Activated naive CD4-positive, alpha-beta T cell treated with anti-CD3 and anti-CD28 coated beads for 36 hours (primary cell): ENCODE measurements at regions not wholly inside any gene's neighbourhood (a gene's known extent, or its start where the extent isn't known, plus 50 kb on each side); places are given as distances from the start of the nearest gene placed in this dataset.
"Not testable (repeated sequence)": the region's sequence is repeated elsewhere in the genome, so short reads cannot be mapped to it uniquely, and the experiment has no call there.

ENCODE experiments used
- CTCF ChIA-PET: fragments of 350-600 bp; sonication (Branson Sonifier 250); formaldehyde crosslinking; loops from one replicate; lab custom pipeline; 2021; ENCODE audit warnings: antibody characterized with exemption; lab: Charles Lee
- DNase-seq: peaks from one replicate; pipeline ENCODE4 v3.0.0-alpha.2; 2020
- H3K27ac Mint-ChIP-seq: one replicate; pipeline ENCODE4 v1.8.0; 2021; ENCODE audit warnings: mild to moderate bottlenecking, mixed read lengths
- H3K27me3 Mint-ChIP-seq: one replicate; pipeline ENCODE4 v1.8.0; 2021; ENCODE audit warnings: low read depth, mixed read lengths
- H3K36me3 Mint-ChIP-seq: one replicate; pipeline ENCODE4 v1.8.0; 2021; ENCODE audit warnings: low read depth, mixed read lengths
- H3K4me1 Mint-ChIP-seq: one replicate; pipeline ENCODE4 v1.8.0; 2021; ENCODE audit warnings: low read depth, mixed read lengths
- H3K4me3 Mint-ChIP-seq: one replicate; pipeline ENCODE4 v1.8.0; 2021; ENCODE audit warnings: mild to moderate bottlenecking, moderate library complexity, mixed read lengths
- H3K9me3 Mint-ChIP-seq: one replicate; pipeline ENCODE4 v1.8.0; 2021; ENCODE audit warnings: mixed read lengths
- intact Hi-C: fragments of 100-400 bp; cut with micrococcal nuclease; formaldehyde crosslinking; loops from one replicate; pipeline ENCODE4 v1.15.1; 2023

DNA sequence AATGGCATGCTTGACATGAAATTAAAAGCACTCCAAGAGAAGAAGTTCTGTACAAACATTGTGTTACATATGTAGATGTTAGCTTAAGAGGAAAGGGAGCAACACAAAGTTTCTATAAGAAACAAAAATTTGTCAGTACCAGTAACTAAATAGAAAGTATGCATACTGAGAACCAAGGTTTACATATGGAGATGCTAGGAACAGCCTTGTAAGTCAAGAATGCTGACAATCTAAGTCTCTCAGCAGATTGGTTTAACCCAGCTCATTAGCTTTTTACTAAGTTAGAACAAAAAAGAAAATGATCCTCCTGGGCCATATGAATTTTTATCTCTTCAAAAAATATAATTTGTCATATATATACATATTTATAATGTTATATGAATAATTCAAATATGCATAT is 2022.1 kb upstream of the ACO1 start:
- intact Hi-C loops = no loop called here
- H3K4me1 Mint-ChIP-seq = no peaks in the 10 kb centered on the region
- H3K27ac Mint-ChIP-seq = no peak overlapping the region
- H3K9me3 Mint-ChIP-seq = no peaks in the 10 kb centered on the region
- no peak overlapping the region for H3K4me3 Mint-ChIP-seq
- no peaks in the 10 kb centered on the region for H3K36me3 Mint-ChIP-seq
- CTCF ChIA-PET = no interaction called here
- DNase-seq = no peak
- H3K27me3 Mint-ChIP-seq = no peaks in the 10 kb centered on the region

DNA sequence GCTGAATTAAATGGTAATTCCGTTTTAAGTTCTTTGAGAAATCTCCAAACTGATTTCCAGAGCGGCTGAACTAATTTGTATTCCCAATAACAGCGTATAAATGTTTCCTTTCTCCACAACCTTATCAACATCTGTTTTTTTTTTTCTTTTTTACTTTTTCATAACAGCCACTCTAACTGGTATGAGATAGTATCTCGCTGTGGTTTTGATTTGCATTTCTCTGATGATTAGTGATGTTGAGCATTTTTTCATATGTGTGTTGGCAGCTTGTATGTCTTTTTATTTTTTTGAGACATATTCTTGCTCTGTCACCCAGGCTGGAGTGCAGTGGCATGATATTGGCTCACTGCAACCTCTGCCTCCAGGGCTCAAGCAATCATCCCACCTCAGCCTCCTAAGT is 2018.3 kb upstream of the ACO1 start:
- H3K36me3 Mint-ChIP-seq, H3K4me1 Mint-ChIP-seq, intact Hi-C loops, DNase-seq, H3K27ac Mint-ChIP-seq, H3K4me3 Mint-ChIP-seq, CTCF ChIA-PET, H3K9me3 Mint-ChIP-seq, H3K27me3 Mint-ChIP-seq: not testable (repeated sequence)

DNA sequence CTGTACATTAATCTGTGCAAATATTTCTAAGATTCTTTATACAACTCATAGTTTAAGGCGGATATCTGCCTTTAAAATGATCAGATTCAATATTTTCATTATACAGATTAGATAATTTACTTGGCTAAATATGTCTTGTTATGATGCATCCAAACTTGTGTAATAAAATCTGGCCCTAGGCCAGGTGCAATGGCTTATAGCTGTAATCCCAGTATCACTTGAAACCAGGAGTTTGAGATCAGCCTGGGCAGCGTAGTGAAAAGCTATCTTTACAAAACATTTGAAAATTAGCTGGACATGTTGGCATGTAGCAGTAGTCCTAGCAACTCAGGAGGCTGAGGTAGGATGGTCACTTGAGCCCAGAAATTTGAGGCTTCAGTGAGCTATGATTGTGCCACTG is 2002.2 kb upstream of the ACO1 start:
- CTCF ChIA-PET = no interaction called here
- H3K27me3 Mint-ChIP-seq = no peaks in the 10 kb centered on the region
- H3K4me3 Mint-ChIP-seq = no peak overlapping the region
- no peak for DNase-seq
- H3K4me1 Mint-ChIP-seq = no peaks in the 10 kb centered on the region
- H3K27ac Mint-ChIP-seq = no peak overlapping the region
- intact Hi-C loops = no loop called here
- H3K9me3 Mint-ChIP-seq = peaks cover 8% of the 10 kb centered on the region
- no peaks in the 10 kb centered on the region for H3K36me3 Mint-ChIP-seq

DNA sequence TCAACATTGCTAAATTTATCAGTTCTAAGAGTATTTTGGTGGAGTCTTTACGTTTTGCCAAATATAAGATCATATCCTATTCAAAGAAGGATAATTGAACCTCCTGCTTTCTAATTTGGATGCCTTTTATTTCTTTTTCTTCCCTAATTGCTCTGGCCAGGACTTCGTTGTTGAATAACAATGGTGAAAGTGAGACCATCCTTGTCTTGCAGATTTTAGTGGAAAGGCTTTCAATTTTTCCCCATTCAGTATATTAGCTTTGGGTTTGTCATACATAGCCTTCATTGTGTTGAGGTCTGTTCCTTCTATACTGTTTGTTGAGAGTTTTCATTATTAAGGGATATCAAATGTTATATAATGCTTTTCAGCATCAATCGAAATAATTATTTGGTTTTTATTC is 1974.2 kb upstream of the ACO1 start:
- Mint-ChIP-seq H3K9me3 (peaks cover 18% of the 10 kb centered on the region), H3K36me3 (no peaks in the 10 kb centered on the region), H3K27me3 (no peaks in the 10 kb centered on the region), H3K4me1 (no peaks in the 10 kb centered on the region), H3K27ac (no peak overlapping the region), H3K4me3 (no peak overlapping the region)
- intact Hi-C loops = no loop called here
- no peak for DNase-seq
- CTCF ChIA-PET = no interaction called here

DNA sequence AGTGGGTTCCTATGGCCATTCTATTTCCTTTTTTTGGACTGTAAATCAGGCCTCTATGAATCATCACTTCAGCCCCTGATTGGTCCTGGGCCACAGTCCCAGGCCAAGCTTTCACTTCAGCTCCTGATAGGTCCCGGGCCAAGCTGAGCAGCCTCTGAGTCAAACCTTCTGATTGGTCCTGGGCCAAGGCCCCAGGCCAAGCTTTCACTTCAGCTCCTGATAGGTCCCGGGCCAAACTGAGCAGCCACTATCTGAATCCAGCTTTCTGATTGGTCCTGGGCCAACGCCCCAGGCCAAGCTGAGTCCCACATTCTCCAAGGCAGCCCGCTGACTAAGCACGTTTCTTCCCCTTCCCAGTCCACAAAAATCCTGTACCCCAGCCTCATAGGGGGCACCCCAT is 1972.9 kb upstream of the ACO1 start:
- DNase-seq = no peak
- CTCF ChIA-PET = no interaction called here
- H3K27ac Mint-ChIP-seq = no peak overlapping the region
- no peaks in the 10 kb centered on the region for H3K27me3 Mint-ChIP-seq
- H3K36me3 Mint-ChIP-seq = no peaks in the 10 kb centered on the region
- H3K4me1 Mint-ChIP-seq = no peaks in the 10 kb centered on the region
- H3K4me3 Mint-ChIP-seq = no peak overlapping the region
- intact Hi-C loops = no loop called here
- peaks cover 18% of the 10 kb centered on the region for H3K9me3 Mint-ChIP-seq

DNA sequence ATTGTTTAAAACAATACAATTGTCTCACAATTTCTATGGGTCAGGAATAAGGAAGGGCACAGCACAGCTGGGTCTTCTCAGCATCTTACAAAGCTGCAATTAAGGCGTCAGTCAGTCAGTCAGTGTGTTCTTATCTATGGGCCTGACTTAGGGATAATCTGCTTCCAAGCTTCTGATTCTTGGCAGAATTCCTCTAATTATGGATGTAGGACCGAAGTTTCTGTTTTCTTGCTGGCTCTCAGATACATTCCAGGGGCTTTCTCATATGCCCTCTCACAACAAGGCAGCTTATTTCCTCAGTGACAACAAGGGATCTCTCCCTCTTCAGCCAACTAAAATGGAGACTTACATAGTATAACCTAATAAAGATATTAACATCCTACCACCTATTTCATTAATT is 1925.3 kb upstream of the ACO1 start:
- Mint-ChIP-seq H3K36me3 (no peaks in the 10 kb centered on the region), H3K27ac (no peak overlapping the region), H3K4me1 (no peaks in the 10 kb centered on the region), H3K9me3 (no peaks in the 10 kb centered on the region), H3K27me3 (no peaks in the 10 kb centered on the region), H3K4me3 (no peak overlapping the region)
- no peak for DNase-seq
- CTCF ChIA-PET = no interaction called here
- intact Hi-C loops = no loop called here

DNA sequence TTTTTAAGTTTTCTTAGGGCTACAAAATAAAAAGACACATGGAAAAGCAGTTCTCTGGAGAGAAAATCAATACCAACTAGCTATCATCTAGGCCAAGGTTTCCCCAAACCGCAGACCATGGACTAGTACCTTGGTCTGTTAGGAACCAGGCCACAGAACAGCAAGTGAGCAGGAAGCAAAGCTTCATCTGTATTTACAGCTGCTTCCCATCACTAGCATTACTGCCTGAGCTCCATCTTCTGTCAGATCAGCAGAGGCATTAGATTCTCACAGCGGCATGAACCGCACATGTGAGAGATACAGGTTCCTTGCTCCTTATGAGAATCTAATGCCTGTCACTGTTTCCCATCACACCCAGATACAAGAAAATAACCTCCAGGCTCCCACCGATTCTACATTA is 1907.6 kb upstream of the ACO1 start:
- Mint-ChIP-seq H3K36me3 (no peaks in the 10 kb centered on the region), H3K27ac (no peak overlapping the region), H3K27me3 (peaks cover 3% of the 10 kb centered on the region), H3K4me3 (no peak overlapping the region), H3K9me3 (peaks cover 3% of the 10 kb centered on the region), H3K4me1 (no peaks in the 10 kb centered on the region)
- intact Hi-C loops = no loop called here
- CTCF ChIA-PET = no interaction called here
- no peak for DNase-seq

DNA sequence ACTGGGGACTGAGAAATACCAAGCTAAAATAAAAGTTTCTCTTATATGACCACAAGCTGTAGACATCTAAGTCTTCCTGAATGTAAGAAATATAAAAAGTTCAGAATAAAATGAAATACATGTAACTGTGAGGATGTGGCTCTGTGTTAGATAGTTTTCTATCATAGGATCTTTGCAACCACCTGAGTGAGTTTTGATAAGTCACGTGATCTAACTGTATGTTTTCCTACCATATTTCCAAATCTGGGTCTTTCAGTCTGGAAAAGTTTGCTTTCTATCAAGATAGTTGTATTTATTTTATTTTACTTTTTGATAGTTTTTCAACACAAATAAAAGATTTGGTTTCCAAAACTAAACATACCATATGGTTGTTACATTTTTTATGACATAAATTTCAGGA is 1905.8 kb upstream of the ACO1 start:
- H3K4me1 Mint-ChIP-seq = no peaks in the 10 kb centered on the region
- no peak overlapping the region for H3K27ac Mint-ChIP-seq
- peaks cover 3% of the 10 kb centered on the region for H3K9me3 Mint-ChIP-seq
- CTCF ChIA-PET = no interaction called here
- DNase-seq = no peak
- no peak overlapping the region for H3K4me3 Mint-ChIP-seq
- intact Hi-C loops = no loop called here
- peaks cover 3% of the 10 kb centered on the region for H3K27me3 Mint-ChIP-seq
- no peaks in the 10 kb centered on the region for H3K36me3 Mint-ChIP-seq

DNA sequence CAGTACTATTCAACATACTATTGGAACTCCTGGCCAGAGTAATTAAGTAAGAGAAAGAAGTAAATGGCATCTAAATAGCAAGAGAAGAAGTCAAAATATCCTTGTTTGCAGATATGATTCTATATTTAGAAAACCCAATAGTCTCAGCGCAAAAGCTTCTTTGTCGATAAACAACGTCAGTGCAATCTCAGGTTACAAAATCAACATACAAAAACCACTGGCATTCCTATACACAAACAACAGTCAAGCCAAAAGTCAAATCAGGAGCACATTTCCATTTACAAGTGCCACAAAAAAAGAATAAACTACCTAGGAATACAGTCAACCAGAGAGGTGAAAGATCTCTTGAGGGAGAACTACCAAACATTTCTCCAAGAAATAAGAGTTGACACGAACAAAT is 1901.9 kb upstream of the ACO1 start:
- Mint-ChIP-seq H3K9me3 (peaks cover 4% of the 10 kb centered on the region), H3K27me3 (no peaks in the 10 kb centered on the region), H3K4me1 (no peaks in the 10 kb centered on the region), H3K36me3 (no peaks in the 10 kb centered on the region), H3K4me3 (no peak overlapping the region), H3K27ac (no peak overlapping the region)
- DNase-seq = no peak
- CTCF ChIA-PET = no interaction called here
- intact Hi-C loops = no loop called here

DNA sequence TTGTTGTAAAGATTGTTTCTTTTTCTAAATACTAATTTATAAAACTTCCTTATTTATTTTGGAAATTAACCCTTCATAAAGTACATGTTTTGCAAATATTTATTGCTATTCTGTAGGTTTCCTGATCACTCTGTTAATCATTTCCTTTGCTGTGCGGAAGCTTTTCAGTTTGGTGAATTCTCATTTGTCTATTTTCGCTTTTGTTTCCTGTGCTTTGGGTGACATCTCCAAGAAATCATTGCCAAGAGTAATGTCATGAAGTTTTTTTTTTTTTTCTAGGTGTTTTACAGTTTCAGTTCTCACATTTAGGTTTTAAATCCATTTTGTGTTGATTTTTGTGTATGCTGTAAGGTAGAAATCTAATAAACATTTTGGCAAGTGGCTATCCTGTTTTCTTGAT is 1899.8 kb upstream of the ACO1 start:
- no peak overlapping the region for H3K4me3 Mint-ChIP-seq
- no peak for DNase-seq
- H3K36me3 Mint-ChIP-seq = no peaks in the 10 kb centered on the region
- CTCF ChIA-PET = interaction anchor here (0.6 kb wide), 1 partner anchor 1443 kb away, joined by 3 read pairs; no protein-coding TSS in a partner anchor
- peaks cover 4% of the 10 kb centered on the region for H3K9me3 Mint-ChIP-seq
- H3K27me3 Mint-ChIP-seq = no peaks in the 10 kb centered on the region
- no peak overlapping the region for H3K27ac Mint-ChIP-seq
- H3K4me1 Mint-ChIP-seq = no peaks in the 10 kb centered on the region
- intact Hi-C loops = no loop called here

DNA sequence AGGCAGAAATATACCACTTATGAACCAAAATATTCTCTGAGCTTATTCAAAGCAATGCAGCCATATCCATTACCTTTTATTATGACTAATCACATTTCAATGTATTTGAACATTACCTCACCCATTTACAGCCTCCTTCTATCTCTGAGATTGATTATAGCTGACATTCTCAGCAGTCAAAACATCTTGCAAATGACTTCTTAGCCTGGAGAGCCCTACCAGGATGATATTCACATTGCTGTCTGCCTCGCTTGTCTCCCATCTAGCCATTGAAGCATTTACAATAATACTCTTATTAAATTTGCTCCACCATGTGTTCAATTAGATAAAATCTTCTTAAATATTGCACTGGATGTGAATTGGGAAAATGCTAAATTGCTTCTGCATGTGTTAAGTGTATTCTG is 1879.9 kb upstream of the ACO1 start:
- Mint-ChIP-seq H3K4me1 (no peaks in the 10 kb centered on the region), H3K36me3 (no peaks in the 10 kb centered on the region), H3K4me3 (no peak overlapping the region), H3K9me3 (no peaks in the 10 kb centered on the region), H3K27ac (no peak overlapping the region), H3K27me3 (no peaks in the 10 kb centered on the region)
- no peak for DNase-seq
- CTCF ChIA-PET = no interaction called here
- intact Hi-C loops = no loop called here

DNA sequence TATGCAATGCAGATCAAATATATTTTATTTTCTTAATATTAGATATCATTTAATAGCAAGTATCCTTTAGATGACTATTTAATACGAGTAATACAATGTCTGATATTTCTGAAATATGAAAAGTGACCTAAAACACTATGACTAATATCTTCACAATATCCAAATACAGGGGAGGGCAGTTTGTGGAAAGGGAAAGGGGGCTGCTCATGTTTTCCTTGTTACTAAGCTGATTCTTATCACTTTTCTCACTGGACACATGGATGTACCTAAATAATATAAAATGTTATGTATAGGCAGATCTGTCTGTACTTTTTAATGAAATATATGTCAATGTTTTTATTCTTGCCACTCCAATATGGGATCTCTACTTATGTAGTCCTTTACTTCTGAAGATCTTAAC is 1879.1 kb upstream of the ACO1 start:
- Mint-ChIP-seq H3K4me1 (no peaks in the 10 kb centered on the region), H3K27me3 (no peaks in the 10 kb centered on the region), H3K9me3 (no peaks in the 10 kb centered on the region), H3K27ac (no peak overlapping the region), H3K36me3 (no peaks in the 10 kb centered on the region), H3K4me3 (no peak overlapping the region)
- no peak for DNase-seq
- intact Hi-C loops = no loop called here
- CTCF ChIA-PET = no interaction called here

DNA sequence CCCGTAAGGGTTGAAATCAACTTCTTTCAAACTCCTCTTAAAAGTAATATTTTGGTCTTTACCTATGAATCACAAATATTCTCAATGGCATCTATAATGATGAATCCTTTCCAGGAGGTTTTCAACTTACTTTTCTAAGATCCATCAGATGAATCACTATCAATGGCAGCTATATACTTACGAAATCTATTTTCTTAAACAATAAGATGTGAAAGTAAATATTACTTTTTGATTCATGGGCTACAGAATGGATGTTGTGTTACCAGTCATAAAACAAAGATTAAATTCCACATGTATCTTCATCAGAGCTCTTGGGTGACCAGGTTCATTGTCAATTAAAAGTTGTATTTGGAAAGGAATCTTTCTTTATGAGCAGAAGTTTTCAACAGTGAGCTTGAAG is 1877.7 kb upstream of the ACO1 start:
- no peaks in the 10 kb centered on the region for H3K9me3 Mint-ChIP-seq
- CTCF ChIA-PET = no interaction called here
- no peaks in the 10 kb centered on the region for H3K36me3 Mint-ChIP-seq
- H3K27ac Mint-ChIP-seq = no peak overlapping the region
- intact Hi-C loops = no loop called here
- DNase-seq = no peak
- H3K27me3 Mint-ChIP-seq = no peaks in the 10 kb centered on the region
- no peaks in the 10 kb centered on the region for H3K4me1 Mint-ChIP-seq
- no peak overlapping the region for H3K4me3 Mint-ChIP-seq

DNA sequence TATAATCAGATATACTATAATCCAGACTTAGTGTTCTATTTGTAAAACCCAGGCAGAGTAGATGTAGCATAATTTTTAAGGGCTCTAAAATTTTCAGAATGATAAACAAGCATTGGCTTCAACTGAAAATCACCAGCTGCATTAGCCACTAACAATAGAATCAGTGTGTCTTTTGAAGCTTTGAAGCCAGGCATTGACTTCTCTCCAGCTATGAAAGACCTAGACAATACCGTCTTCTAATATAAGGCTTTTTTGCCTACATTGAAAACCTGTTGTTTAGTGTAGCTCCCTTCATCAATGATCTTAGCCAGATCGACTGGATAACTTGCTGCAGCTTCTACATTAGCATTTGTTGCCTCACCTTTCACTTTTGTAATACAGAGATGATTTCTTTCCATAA is 1877.3 kb upstream of the ACO1 start:
- H3K27me3 Mint-ChIP-seq = no peaks in the 10 kb centered on the region
- H3K4me3 Mint-ChIP-seq = no peak overlapping the region
- H3K36me3 Mint-ChIP-seq = no peaks in the 10 kb centered on the region
- DNase-seq = no peak
- CTCF ChIA-PET = no interaction called here
- no peaks in the 10 kb centered on the region for H3K4me1 Mint-ChIP-seq
- no peaks in the 10 kb centered on the region for H3K9me3 Mint-ChIP-seq
- no peak overlapping the region for H3K27ac Mint-ChIP-seq
- intact Hi-C loops = no loop called here
